ENCODE measurements at regions not wholly inside any gene's neighbourhood (a gene's known extent, or its start where the extent isn't known, plus 50 kb on each side); places are given as distances from the start of the nearest gene placed in this dataset.

DNA sequence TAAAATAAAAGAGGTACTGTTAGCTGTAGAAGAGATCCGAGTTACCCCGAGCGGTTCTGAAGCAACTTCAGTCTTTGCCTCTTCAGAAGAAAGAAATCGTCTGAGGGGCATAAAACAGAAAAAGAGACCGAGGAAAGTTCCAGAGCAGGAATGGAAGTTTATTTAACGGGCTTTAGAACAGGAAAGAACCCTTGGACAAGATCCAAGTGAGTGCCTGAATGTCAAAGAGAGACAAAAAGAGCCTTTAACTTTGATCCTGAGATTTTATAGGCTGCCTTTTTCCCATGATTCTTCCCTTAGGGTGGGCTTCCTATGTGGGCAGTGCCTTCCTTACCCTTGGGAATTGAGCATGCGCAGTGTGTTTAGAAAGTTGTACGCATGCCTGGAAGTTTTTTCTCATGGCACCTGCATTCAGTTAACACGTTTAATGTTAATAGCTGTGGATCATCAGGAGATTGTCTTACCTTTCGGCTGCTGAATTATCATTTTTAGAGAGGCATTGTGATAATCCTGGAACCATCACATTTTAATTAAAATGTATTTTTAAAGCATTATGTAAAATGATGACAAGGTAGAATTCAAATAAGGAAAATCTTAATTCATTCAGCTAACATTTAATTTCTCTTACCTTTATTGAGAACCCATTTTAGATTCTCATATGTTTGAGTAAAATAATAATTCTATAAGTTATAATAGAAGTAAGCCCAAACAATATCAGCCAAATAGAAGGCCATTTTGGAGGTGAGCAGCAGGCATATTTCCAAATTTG, 269.5 kb upstream of the ZSWIM2 start:
- Histone ChIP-seq H3K27me3 (ENCODE audit: control insufficient read depth, insufficient read depth, low read length) (no peaks in the 10 kb centered on the region), H3K4me3 (ENCODE audit: low read depth, low read length) (no peak overlapping the region), H3K36me3 (ENCODE audit: control insufficient read depth, insufficient read depth, low read length) (no peaks in the 10 kb centered on the region)
- TF ChIP-seq, protein P1, sequence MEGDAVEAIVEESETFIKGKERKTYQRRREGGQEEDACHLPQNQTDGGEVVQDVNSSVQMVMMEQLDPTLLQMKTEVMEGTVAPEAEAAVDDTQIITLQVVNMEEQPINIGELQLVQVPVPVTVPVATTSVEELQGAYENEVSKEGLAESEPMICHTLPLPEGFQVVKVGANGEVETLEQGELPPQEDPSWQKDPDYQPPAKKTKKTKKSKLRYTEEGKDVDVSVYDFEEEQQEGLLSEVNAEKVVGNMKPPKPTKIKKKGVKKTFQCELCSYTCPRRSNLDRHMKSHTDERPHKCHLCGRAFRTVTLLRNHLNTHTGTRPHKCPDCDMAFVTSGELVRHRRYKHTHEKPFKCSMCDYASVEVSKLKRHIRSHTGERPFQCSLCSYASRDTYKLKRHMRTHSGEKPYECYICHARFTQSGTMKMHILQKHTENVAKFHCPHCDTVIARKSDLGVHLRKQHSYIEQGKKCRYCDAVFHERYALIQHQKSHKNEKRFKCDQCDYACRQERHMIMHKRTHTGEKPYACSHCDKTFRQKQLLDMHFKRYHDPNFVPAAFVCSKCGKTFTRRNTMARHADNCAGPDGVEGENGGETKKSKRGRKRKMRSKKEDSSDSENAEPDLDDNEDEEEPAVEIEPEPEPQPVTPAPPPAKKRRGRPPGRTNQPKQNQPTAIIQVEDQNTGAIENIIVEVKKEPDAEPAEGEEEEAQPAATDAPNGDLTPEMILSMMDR (IDR thresholded peaks at IDR 0.05; ENCODE audit: insufficient read depth, low read length, poor library complexity, severe bottlenecking), result no peak
- DNase-seq (ENCODE audit: low read depth), result no peak

DNA sequence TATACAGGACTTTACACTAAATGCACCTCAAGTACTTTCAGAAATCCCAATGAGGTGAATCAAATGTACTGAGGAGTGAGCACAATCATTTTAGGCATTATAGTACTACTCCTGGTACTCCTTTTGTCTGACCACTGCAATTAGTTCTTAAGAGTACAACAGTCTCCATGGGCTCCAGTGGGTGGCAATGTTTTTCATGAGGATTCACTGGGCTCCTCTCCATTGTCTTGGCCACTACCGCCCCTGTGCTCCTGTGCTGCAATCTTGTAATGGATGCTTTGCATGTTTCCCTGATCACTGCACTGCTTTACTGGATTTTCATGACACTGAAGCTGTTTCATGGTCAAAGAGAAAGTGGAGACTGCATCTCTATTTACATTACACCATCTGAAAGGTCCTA, 268.5 kb upstream of the ZSWIM2 start:
- no peaks in the 10 kb centered on the region for H3K27me3 ChIP-seq (ENCODE audit: control insufficient read depth, insufficient read depth, low read length)
- TF ChIP-seq, protein P1 (IDR thresholded peaks at IDR 0.05; ENCODE audit: insufficient read depth, low read length, poor library complexity, severe bottlenecking), result no peak
- H3K4me3 ChIP-seq (ENCODE audit: low read depth, low read length), result no peak overlapping the region
- no peaks in the 10 kb centered on the region for H3K36me3 ChIP-seq (ENCODE audit: control insufficient read depth, insufficient read depth, low read length)
- no peak for DNase-seq (ENCODE audit: low read depth)

DNA sequence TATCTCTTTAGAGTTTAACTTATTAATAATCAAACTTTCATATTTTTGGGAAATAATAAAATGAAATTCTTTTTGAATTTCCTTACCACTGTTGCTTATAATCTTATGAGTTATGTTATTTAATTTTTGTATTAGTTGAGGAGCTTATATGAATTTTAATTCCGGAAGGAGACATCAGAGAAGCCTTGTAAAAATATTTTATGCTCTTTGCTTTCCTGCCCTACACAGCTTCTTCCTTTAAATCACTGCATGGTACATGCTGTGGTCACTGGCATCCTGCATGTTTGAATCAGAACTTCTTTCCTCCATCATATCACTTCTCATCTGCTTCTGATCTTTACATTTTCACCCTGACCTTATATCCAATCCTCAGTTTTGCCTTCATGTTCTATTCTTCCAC, 266.7 kb upstream of the ZSWIM2 start:
- H3K4me3 ChIP-seq (ENCODE audit: low read depth, low read length), result no peak overlapping the region
- H3K36me3 ChIP-seq (ENCODE audit: control insufficient read depth, insufficient read depth, low read length), result no peaks in the 10 kb centered on the region
- no peaks in the 10 kb centered on the region for H3K27me3 ChIP-seq (ENCODE audit: control insufficient read depth, insufficient read depth, low read length)
- DNase-seq (ENCODE audit: low read depth), result no peak
- TF ChIP-seq, protein P1 (IDR thresholded peaks at IDR 0.05; ENCODE audit: insufficient read depth, low read length, poor library complexity, severe bottlenecking), result no peak

DNA sequence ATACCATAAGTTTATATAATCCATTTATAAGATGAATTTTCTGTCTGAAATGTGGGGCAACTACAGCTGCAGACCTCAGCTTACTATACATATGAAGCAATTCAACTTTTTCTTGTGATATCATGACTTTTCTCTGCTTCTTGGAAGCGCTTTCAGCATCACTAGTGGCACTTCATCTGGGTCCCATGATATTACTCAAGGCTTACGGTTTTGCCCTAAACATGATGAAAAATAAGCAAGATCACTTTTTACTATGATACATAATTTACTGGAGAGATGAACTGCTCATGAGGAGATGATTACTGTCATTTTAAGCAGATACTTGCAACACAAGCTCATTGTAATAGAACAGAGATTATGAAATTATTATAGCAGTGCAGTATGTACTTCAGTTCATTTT, 258.0 kb upstream of the ZSWIM2 start:
- H3K4me3 ChIP-seq (ENCODE audit: low read depth, low read length), result no peak overlapping the region
- no peaks in the 10 kb centered on the region for H3K36me3 ChIP-seq (ENCODE audit: control insufficient read depth, insufficient read depth, low read length)
- TF ChIP-seq, protein P1 (IDR thresholded peaks at IDR 0.05; ENCODE audit: insufficient read depth, low read length, poor library complexity, severe bottlenecking), result no peak
- DNase-seq (ENCODE audit: low read depth), result no peak
- H3K27me3 ChIP-seq (ENCODE audit: control insufficient read depth, insufficient read depth, low read length), result no peaks in the 10 kb centered on the region

DNA sequence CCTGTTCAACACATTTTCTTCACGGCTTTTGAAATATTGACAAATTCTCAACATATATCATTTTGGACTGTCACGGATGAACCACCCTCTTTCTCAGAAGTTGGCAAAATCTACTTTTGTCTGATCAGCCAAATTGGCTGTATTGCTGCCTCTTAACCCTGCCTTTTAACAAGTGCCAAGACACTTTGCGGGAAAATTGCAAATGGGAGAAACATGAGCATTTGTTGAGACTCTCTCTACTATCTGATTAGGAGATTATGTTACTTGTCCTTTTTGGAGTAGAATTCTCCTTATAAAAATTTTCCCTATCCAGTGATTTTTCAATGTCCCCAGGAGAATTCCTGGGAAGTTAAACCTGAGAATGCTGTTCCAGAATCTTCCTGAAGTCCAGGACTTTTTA, 256.2 kb upstream of the ZSWIM2 start:
- DNase-seq (ENCODE audit: low read depth), result no peak
- TF ChIP-seq, protein P1 (IDR thresholded peaks at IDR 0.05; ENCODE audit: insufficient read depth, low read length, poor library complexity, severe bottlenecking), result no peak
- H3K36me3 ChIP-seq (ENCODE audit: control insufficient read depth, insufficient read depth, low read length), result no peaks in the 10 kb centered on the region
- H3K4me3 ChIP-seq (ENCODE audit: low read depth, low read length), result no peak overlapping the region
- H3K27me3 ChIP-seq (ENCODE audit: control insufficient read depth, insufficient read depth, low read length), result no peaks in the 10 kb centered on the region

DNA sequence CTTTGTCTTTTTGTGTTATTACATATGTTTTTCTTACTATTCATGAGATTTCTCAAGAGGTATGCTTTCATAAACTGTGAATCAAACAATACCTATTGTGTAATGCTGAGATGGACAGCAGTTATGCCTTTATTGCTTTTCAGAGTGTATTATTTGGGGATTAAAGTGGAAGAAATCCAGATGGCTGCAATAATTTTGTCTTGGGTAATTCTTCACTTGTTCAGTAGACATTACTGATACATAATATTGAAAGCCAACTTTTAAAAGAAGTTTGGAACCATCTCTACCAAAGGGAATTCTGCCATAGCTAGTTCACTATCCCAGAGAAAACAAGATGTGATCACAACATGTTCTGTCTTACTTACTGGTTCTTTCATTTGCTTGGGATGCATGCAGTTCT, 253.4 kb upstream of the ZSWIM2 start:
- TF ChIP-seq, protein P1 (IDR thresholded peaks at IDR 0.05; ENCODE audit: insufficient read depth, low read length, poor library complexity, severe bottlenecking), result no peak
- Histone ChIP-seq H3K4me3 (ENCODE audit: low read depth, low read length) (no peak overlapping the region), H3K27me3 (ENCODE audit: control insufficient read depth, insufficient read depth, low read length) (no peaks in the 10 kb centered on the region), H3K36me3 (ENCODE audit: control insufficient read depth, insufficient read depth, low read length) (no peaks in the 10 kb centered on the region)
- DNase-seq (ENCODE audit: low read depth), result no peak
